ENCODE measurements at regions not wholly inside any gene's neighbourhood (a gene's known extent, or its start where the extent isn't known, plus 50 kb on each side); places are given as distances from the start of the nearest gene placed in this dataset.

- TF ChIP-seq CTCF (IDR thresholded peaks at IDR 0.05): peak; percentile 14
- no peaks in the 10 kb centered on the region for H3K27me3 Mint-ChIP-seq (ENCODE audit: low read depth)
- peaks cover 16% of the 10 kb centered on the region for H3K4me1 Mint-ChIP-seq (ENCODE audit: low read depth)
- no peaks in the 10 kb centered on the region for H3K9me3 Mint-ChIP-seq (ENCODE audit: low read depth)
- H3K36me3 Mint-ChIP-seq (ENCODE audit: low read depth): no peaks in the 10 kb centered on the region
- no peak for DNase-seq (ENCODE audit: low spot score)
- H3K4me3 Mint-ChIP-seq (ENCODE audit: unreplicated experiment): no peak overlapping the region
- peak overlapping the region; percentile 80 for H3K27ac Mint-ChIP-seq (ENCODE audit: unreplicated experiment)
These were observed 411.7 kb upstream of the MYT1L start for GRCh38 chr2:2742726-2743125.

- Mint-ChIP-seq H3K27me3 (ENCODE audit: low read depth) (peaks cover 3% of the 10 kb centered on the region), H3K4me1 (ENCODE audit: low read depth) (peaks cover 16% of the 10 kb centered on the region), H3K27ac (ENCODE audit: unreplicated experiment) (no peak overlapping the region), H3K9me3 (ENCODE audit: low read depth) (no peaks in the 10 kb centered on the region), H3K36me3 (ENCODE audit: low read depth) (no peaks in the 10 kb centered on the region), H3K4me3 (ENCODE audit: unreplicated experiment) (no peak overlapping the region)
- no peak for DNase-seq (ENCODE audit: low spot score)
- no peak for TF ChIP-seq CTCF (IDR thresholded peaks at IDR 0.05)
These were observed 409.2 kb upstream of the MYT1L start for GRCh38 chr2:2740238-2740775.

GRCh38 chr2:2739231-2739795 is 408.2 kb upstream of the MYT1L start:
- Mint-ChIP-seq H3K4me3 (ENCODE audit: unreplicated experiment) (no peak overlapping the region), H3K27ac (ENCODE audit: unreplicated experiment) (no peak overlapping the region), H3K9me3 (ENCODE audit: low read depth) (no peaks in the 10 kb centered on the region), H3K27me3 (ENCODE audit: low read depth) (peaks cover 11% of the 10 kb centered on the region), H3K4me1 (ENCODE audit: low read depth) (peaks cover 16% of the 10 kb centered on the region), H3K36me3 (ENCODE audit: low read depth) (no peaks in the 10 kb centered on the region)
- no peak for TF ChIP-seq CTCF (IDR thresholded peaks at IDR 0.05)
- DNase-seq (ENCODE audit: low spot score): no peak

- no peak for TF ChIP-seq CTCF (IDR thresholded peaks at IDR 0.05)
- DNase-seq (ENCODE audit: low spot score): no peak
- H3K4me1 Mint-ChIP-seq (ENCODE audit: low read depth): peaks cover 14% of the 10 kb centered on the region
- H3K4me3 Mint-ChIP-seq (ENCODE audit: unreplicated experiment): no peak overlapping the region
- H3K36me3 Mint-ChIP-seq (ENCODE audit: low read depth): no peaks in the 10 kb centered on the region
- peaks cover 15% of the 10 kb centered on the region for H3K27me3 Mint-ChIP-seq (ENCODE audit: low read depth)
- no peaks in the 10 kb centered on the region for H3K9me3 Mint-ChIP-seq (ENCODE audit: low read depth)
- H3K27ac Mint-ChIP-seq (ENCODE audit: unreplicated experiment): no peak overlapping the region
These were observed 407.6 kb upstream of the MYT1L start for GRCh38 chr2:2738684-2739083.

- no peaks in the 10 kb centered on the region for H3K9me3 Mint-ChIP-seq (ENCODE audit: low read depth)
- peaks cover 15% of the 10 kb centered on the region for H3K27me3 Mint-ChIP-seq (ENCODE audit: low read depth)
- H3K4me1 Mint-ChIP-seq (ENCODE audit: low read depth): peaks cover 10% of the 10 kb centered on the region
- no peak overlapping the region for H3K4me3 Mint-ChIP-seq (ENCODE audit: unreplicated experiment)
- H3K36me3 Mint-ChIP-seq (ENCODE audit: low read depth): no peaks in the 10 kb centered on the region
- TF ChIP-seq CTCF (IDR thresholded peaks at IDR 0.05): no peak
- H3K27ac Mint-ChIP-seq (ENCODE audit: unreplicated experiment): no peak overlapping the region
- DNase-seq (ENCODE audit: low spot score): no peak
These were observed 407.2 kb upstream of the MYT1L start for GRCh38 chr2:2738276-2738675.

Data from chondrocyte (in vitro differentiated cells).